ENCODE measurements at regions not wholly inside any gene's neighbourhood (a gene's known extent, or its start where the extent isn't known, plus 50 kb on each side); places are given as distances from the start of the nearest gene placed in this dataset.

DNA sequence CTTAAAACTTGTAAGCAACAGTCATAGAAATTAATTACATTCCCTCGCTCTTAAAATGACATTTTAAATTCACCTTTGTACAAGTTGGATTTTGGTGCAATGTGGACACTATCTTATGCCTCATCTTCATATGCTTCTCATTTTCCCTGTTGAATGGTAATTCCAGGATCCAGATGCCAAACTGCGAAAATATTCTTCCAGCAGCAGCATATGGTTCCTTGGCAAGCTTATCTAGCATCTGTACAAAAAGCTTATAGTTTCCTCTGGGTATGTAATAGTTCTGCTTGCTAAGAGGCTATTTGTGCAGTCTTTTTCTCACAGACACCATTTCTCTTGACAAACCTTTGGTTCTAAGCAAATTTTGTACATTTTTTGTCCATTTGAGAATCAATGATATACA, 2079.7 kb upstream of the AGA start:
- TF ChIP-seq, protein P1, sequence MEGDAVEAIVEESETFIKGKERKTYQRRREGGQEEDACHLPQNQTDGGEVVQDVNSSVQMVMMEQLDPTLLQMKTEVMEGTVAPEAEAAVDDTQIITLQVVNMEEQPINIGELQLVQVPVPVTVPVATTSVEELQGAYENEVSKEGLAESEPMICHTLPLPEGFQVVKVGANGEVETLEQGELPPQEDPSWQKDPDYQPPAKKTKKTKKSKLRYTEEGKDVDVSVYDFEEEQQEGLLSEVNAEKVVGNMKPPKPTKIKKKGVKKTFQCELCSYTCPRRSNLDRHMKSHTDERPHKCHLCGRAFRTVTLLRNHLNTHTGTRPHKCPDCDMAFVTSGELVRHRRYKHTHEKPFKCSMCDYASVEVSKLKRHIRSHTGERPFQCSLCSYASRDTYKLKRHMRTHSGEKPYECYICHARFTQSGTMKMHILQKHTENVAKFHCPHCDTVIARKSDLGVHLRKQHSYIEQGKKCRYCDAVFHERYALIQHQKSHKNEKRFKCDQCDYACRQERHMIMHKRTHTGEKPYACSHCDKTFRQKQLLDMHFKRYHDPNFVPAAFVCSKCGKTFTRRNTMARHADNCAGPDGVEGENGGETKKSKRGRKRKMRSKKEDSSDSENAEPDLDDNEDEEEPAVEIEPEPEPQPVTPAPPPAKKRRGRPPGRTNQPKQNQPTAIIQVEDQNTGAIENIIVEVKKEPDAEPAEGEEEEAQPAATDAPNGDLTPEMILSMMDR (IDR thresholded peaks at IDR 0.05; ENCODE audit: insufficient read depth, low read depth, low read length): no peak
- TF ChIP-seq EZH2 (IDR thresholded peaks at IDR 0.05; ENCODE audit: insufficient read depth, low read length): no peak
